Cardiac fibroblast (primary cell): ENCODE measurements at regions not wholly inside any gene's neighbourhood (a gene's known extent, or its start where the extent isn't known, plus 50 kb on each side); places are given as distances from the start of the nearest gene placed in this dataset.

ENCODE experiments used
- DNase-seq, 2 donors: peaks; one replicate each; pipeline versions ENCODE4 v3.0.0 to v3.0.0-alpha.2; 2010; ENCODE audit warnings: low read depth in 2 of 2
- H3K4me3 ChIP-seq, 2 donors: replicated peaks in 1 of 2; 1 replicate in 1 of 2; 2 replicates in 1 of 2; pipeline ENCODE4 v1.5.1; 2011; ENCODE audit warnings: low read depth in 2 of 2, low read length in 2 of 2, mild to moderate bottlenecking in 2 of 2, moderate library complexity in 1 of 2
- CTCF ChIP-seq: IDR thresholded peaks from one replicate; pipeline ENCODE4 v1.5.1; 2011; ENCODE audit warnings: low read depth, mild to moderate bottlenecking, low read length, inconsistent platforms

DNA sequence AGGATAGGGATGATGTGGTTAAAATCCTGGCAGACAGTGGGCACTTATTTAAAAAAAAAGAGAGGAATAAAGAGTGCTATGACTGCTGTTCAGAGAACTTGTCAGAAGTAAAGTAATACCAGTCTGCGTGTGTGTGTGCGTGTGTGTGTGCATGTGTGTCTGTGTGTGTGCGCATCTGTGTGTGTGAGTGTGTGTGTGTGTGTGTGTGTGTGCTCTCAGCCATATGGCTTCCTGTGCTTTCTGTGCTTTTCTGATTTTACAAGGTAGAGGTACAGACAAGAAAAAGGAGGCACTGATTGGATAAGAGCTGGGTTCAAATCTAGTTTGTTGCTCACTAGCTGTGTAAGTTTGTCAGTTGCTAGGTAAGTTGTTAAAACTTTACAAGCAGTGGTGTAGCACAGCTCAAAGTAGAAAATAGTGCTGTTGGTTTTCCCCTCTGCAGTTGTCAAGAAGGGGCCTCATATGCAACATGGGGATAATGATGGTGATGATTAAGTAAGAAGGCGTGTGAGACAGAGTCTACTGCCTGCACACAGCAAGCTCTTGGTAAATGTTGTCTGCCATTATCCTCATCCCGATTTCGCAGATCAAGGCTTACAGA is 155.3 kb upstream of the ZNF217 start:
- peak in 1 of 2 donors; percentile 62 for DNase-seq
- no peak overlapping the region for H3K4me3 ChIP-seq
- TF ChIP-seq CTCF = no peak

- H3K4me3 ChIP-seq = no peak overlapping the region
- DNase-seq = no peak
- TF ChIP-seq CTCF = no peak
Observed at GRCh38 chr20:53748176-53748575, 154.5 kb upstream of the ZNF217 start.

- no peak for TF ChIP-seq CTCF
- no peak overlapping the region for H3K4me3 ChIP-seq
- no peak for DNase-seq
Observed at GRCh38 chr20:53743607-53744260, 150.1 kb upstream of the ZNF217 start.

GRCh38 chr20:53742685-53743081 is 149.0 kb upstream of the ZNF217 start:
- no peak overlapping the region for H3K4me3 ChIP-seq
- no peak for TF ChIP-seq CTCF

GRCh38 chr20:53741726-53742028 is 148.0 kb upstream of the ZNF217 start:
- no peak for DNase-seq
- H3K4me3 ChIP-seq = no peak overlapping the region
- TF ChIP-seq CTCF = no peak

More at GRCh38 chr20:53742685-53743081, 149.0 kb upstream of the ZNF217 start:
- DNase-seq = no peak

DNA sequence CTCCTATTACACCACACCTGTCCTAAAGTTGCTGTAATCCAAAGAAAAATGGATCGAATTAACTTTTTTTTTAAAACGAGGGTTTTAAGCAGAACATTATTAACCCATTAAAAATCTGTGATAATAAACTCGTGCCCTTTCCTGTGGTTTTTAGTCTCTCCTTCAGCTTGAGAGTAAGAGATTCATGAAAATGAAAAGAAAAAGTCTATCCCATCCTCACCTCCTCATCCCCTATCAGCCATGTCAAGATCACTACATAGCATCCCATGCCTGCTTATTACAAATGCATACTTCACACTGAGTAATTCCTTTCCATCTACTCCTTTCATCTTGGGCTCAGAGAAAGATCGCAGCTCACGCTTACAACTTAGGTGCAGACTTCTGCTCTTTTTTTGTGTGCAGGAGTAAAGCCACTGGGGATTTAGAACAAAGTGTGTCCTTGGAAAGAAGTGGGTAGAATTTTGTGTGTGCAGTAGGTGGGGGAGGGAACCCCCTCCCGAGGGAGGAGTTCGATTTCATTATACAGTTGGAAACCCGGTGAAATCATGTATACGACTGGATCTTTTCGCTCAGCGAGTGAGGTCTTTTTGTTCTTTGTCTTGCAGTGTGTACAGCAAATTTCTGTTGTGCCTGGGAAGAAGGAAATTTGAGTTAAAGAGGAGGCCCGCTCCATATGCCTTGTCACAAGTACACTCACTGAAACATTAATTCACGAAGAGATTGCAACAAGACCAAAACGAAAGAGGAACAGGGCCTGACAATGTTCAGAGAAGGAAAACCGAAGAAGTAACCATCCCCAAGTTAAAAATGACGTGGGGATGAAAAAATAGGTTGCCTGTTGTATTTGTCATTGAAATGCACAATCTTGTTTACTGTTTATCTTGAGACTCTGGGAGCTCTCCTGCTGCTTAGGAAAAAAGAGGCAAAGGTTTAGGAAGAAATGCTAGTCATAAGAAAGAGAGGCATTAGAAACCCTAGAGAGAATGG is 146.5 kb upstream of the ZNF217 start:
- DNase-seq = peak; percentile 35 to 39
- no peak for TF ChIP-seq CTCF
- H3K4me3 ChIP-seq = peak overlapping the region; percentile 5 to 9
